UCSD-AML1 (cell line): ENCODE measurements at regions not wholly inside any gene's neighbourhood (a gene's known extent, or its start where the extent isn't known, plus 50 kb on each side); places are given as distances from the start of the nearest gene placed in this dataset.
"Not testable (repeated sequence)": the region's sequence is repeated elsewhere in the genome, so short reads cannot be mapped to it uniquely, and the experiment has no call there.

Experiments
- DNase-seq: peaks from one replicate; lab custom pipeline; 2025; ENCODE audit not compliant: unreplicated experiment; lab: John Stamatoyannopoulos, UW

- no peak for DNase-seq
These were observed 58.1 kb upstream of the DHRS4 start for GRCh38 chr14:23895480-23895879.

GRCh38 chr14:23896609-23897153, 56.9 kb upstream of the DHRS4 start:
- no peak for DNase-seq

GRCh38 chr14:23897291-23897690, 56.3 kb upstream of the DHRS4 start:
- DNase-seq = not testable (repeated sequence)

- DNase-seq = not testable (repeated sequence)
These were observed 55.2 kb upstream of the DHRS4 start for GRCh38 chr14:23898359-23898758.

- no peak for DNase-seq
These were observed 53.8 kb upstream of the DHRS4 start for GRCh38 chr14:23899788-23900187.

GRCh38 chr14:23903442-23903841, 50.1 kb upstream of the DHRS4 start:
- DNase-seq = no peak
